Posterior cingulate gyrus (tissue), 11 donors: ENCODE measurements at regions not wholly inside any gene's neighbourhood (a gene's known extent, or its start where the extent isn't known, plus 50 kb on each side); places are given as distances from the start of the nearest gene placed in this dataset.
"Not testable (repeated sequence)": the region's sequence is repeated elsewhere in the genome, so short reads cannot be mapped to it uniquely, and the experiment has no call there.

ENCODE experiments used
- DNase-seq, 10 donors: peaks; one replicate each; pipeline versions ENCODE4 v3.0.0 to v3.0.0-alpha.2; 2020 to 2021; ENCODE audit warnings: mixed read lengths in 3 of 10
- intact Hi-C: fragments of 100-400 bp; cut with DNase I; formaldehyde crosslinking; loops from one replicate; pipeline ENCODE4 v1.15.1; 2023

GRCh38 chr10:124161601-124162000, 68.2 kb upstream of the CHST15 start:
- peak in 1 of 10 donors; percentile 78 for DNase-seq
- intact Hi-C loops: no loop called here

- DNase-seq: peak in 2 of 10 donors; percentile 46 to 68
- intact Hi-C loops: no loop called here
Measured at GRCh38 chr10:124160943-124161582, 67.7 kb upstream of the CHST15 start.

GRCh38 chr10:124160176-124160575, 66.8 kb upstream of the CHST15 start:
- intact Hi-C loops: no loop called here
- DNase-seq: peak in 3 of 10 donors; percentile 5 to 44 (median 40)

GRCh38 chr10:124159153-124159552, 65.8 kb upstream of the CHST15 start:
- intact Hi-C loops: no loop called here
- no peak for DNase-seq

GRCh38 chr10:124158592-124158991, 65.2 kb upstream of the CHST15 start:
- intact Hi-C loops: no loop called here
- DNase-seq: peak in 3 of 10 donors; percentile 5 to 58 (median 57)

GRCh38 chr10:124157271-124157681, 63.9 kb upstream of the CHST15 start:
- intact Hi-C loops: no loop called here
- DNase-seq: no peak

DNA sequence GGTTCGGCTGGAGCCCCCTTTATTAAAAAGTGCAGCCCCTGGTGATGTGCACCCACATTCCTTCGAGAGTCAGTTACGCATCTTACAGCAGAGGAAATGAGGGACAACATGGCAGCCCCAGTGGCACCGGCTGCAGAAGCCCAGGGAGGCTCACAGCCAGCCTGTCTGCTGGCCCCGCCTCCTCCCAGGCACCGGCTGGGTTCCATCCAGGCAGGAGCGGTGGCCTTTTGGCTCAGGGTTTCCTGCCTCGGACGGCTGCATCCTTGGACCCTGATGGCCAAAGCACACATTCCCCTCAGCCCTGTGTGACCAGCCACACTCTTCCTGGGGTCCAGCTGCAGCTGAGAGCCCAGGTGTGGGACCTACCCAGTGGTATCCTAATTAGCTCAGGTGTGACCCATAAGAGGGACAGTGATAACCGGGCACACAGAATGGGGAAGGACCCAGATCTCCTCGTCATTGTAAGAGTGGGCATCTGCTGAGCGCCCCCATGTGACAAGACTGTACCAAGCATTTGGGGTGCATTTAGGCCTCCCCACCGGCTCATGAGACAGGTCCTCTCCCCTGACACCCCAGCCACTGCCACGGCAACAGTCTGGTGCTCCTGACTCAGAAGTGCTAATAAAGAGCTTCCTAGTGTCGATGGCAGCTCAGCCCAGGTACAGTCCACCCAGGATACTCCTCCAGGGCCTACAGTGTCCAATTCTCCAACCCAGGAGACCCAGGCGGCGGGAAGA, 63.3 kb upstream of the CHST15 start:
- intact Hi-C loops: no loop called here
- peak in 2 of 10 donors; percentile 13 to 54 for DNase-seq

GRCh38 chr10:124155781-124156435, 62.5 kb upstream of the CHST15 start:
- DNase-seq: peak in 2 of 10 donors; percentile 9 to 77
- intact Hi-C loops: no loop called here

GRCh38 chr10:124153023-124153826, 59.8 kb upstream of the CHST15 start:
- DNase-seq: peak in 2 of 10 donors; percentile 1 to 21
- intact Hi-C loops: no loop called here

DNA sequence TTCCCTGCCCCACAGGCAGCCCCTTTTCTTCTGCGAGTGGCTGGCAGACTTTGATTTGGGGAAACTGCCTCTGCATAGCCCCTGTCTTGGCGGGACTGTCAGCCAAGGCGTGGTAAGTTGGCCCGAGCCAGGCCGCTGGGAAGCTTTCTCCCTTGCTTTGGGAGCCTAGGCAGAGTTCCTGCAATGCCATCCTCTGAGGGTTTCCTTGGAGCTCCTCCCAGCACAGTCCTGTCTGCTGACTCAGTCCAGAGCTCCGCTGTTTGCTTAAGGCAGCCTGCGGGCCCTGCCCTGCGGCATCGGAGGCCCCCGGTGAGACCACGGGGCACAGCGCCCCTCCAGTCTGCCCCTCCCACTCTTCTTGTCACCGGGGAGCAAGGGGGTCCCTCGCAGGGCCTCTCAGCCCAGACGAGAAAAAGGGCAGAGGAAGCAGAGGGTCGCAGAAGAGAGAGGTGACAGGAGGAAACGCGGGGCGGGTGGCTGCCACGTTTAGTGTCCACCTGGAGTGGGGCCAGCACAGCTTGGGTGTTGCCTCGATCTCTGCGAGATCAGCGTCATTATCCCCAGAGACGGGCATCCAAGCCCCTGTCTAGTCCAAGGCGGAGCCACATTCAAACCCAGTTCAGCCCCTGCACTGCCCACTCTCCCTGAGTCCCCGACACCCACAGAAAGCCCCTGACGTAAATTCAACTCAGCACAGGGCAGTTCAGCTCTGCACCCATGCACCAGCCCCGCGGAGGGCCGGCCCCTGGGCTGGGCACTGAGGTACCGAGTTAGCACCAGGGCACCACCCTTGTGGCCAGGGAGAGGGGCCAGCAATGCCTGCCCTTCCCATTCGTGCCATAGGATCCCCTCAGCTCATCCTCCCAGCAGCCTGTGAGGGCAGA, 59.0 kb upstream of the CHST15 start:
- DNase-seq: peak in 3 of 10 donors; percentile 21 to 80 (median 33)
- intact Hi-C loops: no loop called here

DNA sequence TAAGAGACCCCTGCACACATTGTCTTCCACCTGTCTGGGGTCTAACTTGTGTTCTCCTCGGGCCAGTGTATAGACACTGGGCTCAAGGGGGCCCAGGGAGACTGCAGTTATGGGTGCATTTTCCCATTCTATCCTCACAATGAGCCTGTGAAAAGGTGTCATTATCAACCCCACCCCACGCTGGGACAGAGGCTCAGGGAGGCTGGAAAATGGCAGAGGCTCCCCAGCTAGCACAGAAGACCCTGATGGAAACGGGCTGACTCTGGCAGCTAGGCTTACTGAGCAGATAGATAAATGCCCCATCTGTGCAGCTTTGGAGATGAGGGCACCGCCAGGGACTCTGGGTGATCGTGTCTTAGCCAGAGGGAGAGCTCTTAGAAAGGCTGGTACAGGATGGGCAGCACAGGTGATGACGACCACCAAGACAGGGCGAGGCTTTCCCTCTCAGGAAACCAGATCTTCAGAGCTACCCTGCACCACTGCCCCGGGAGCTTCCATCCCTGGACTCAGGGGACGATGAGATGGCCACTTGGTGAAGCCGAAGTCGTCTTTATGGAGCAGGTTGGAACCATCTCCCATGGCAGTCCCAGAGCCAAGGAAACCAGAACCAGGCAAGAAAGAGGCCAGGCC, 58.2 kb upstream of the CHST15 start:
- intact Hi-C loops: no loop called here

GRCh38 chr10:124150807-124151417, 57.5 kb upstream of the CHST15 start:
- intact Hi-C loops: no loop called here
- peak in 1 of 10 donors; percentile 43 for DNase-seq

More for the DNA sequence above, 58.2 kb upstream of the CHST15 start:
- peak in 1 of 10 donors; percentile 74 for DNase-seq

DNA sequence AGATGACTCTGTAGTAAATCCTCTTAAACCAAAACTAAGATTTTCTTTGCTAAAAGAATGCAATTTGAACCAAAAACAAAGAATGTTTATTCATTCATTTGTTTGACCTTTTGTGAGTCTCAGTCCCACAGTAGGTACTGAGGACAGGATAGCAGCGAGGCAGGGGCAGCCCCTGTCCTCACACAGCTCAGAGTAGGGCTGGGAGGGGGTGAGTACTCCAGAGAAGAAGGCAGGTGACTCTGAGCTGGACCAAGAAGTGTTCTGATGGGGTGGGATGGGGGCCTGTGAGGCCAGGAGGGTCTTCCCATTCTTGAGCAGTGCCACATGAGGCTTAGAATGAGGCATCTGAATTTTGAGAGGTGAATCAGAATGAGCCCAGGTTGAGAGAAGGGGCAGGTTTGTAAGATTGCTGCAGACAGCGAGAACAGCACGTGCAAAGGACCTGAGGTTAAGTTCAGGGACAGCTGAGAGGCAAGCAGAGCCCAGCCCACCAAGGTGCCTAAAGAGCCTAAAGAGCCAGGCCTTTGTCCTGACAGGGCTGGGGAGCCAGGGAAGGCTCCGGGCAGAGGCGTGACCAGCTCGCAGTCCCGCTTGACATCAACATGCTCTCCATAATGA, 56.9 kb upstream of the CHST15 start:
- DNase-seq: peak in 1 of 10 donors; percentile 29
- intact Hi-C loops: no loop called here

GRCh38 chr10:124149189-124150042, 56.0 kb upstream of the CHST15 start:
- peak in 1 of 10 donors; percentile 74 for DNase-seq
- intact Hi-C loops: no loop called here

- DNase-seq, intact Hi-C loops: not testable (repeated sequence)
Measured at GRCh38 chr10:124148509-124149188, 55.3 kb upstream of the CHST15 start.

- no peak for DNase-seq
- intact Hi-C loops: no loop called here
Measured at GRCh38 chr10:124146483-124146882, 53.1 kb upstream of the CHST15 start.
